DMS153 (cell line): ENCODE measurements at regions not wholly inside any gene's neighbourhood (a gene's known extent, or its start where the extent isn't known, plus 50 kb on each side); places are given as distances from the start of the nearest gene placed in this dataset.

Source experiments
- DNase-seq: peaks from one replicate; lab custom pipeline; 2025; lab: John Stamatoyannopoulos, UW

- DNase-seq = peak; percentile 21
These were observed 409.2 kb upstream of the FGF13 start for GRCh38 chrX:139120760-139121159.

- peak; percentile 35 for DNase-seq
These were observed 402.2 kb upstream of the FGF13 start for GRCh38 chrX:139113708-139114107.

- DNase-seq = no peak
These were observed 400.9 kb upstream of the FGF13 start for GRCh38 chrX:139112432-139112831.

GRCh38 chrX:139106069-139106468 lies 394.6 kb upstream of the FGF13 start:
- DNase-seq = no peak

GRCh38 chrX:139094671-139095592 lies 383.4 kb upstream of the FGF13 start:
- no peak for DNase-seq

- DNase-seq = no peak
These were observed 381.7 kb upstream of the FGF13 start for GRCh38 chrX:139093201-139093600.

GRCh38 chrX:139091878-139092277 lies 380.4 kb upstream of the FGF13 start:
- DNase-seq = no peak

GRCh38 chrX:139091066-139091465 lies 379.5 kb upstream of the FGF13 start:
- no peak for DNase-seq

GRCh38 chrX:139086246-139086645 lies 374.7 kb upstream of the FGF13 start:
- no peak for DNase-seq

- no peak for DNase-seq
These were observed 373.9 kb upstream of the FGF13 start for GRCh38 chrX:139085404-139085803.

GRCh38 chrX:139083191-139083590 lies 371.7 kb upstream of the FGF13 start:
- DNase-seq = no peak

- no peak for DNase-seq
These were observed 370.4 kb upstream of the FGF13 start for GRCh38 chrX:139081965-139082364.

GRCh38 chrX:139079789-139080188 lies 368.3 kb upstream of the FGF13 start:
- no peak for DNase-seq

- no peak for DNase-seq
These were observed 367.3 kb upstream of the FGF13 start for GRCh38 chrX:139078761-139079280.

GRCh38 chrX:139078342-139078741 lies 366.8 kb upstream of the FGF13 start:
- no peak for DNase-seq

GRCh38 chrX:139077281-139078250 lies 366.0 kb upstream of the FGF13 start:
- no peak for DNase-seq

GRCh38 chrX:139063364-139063763 lies 351.8 kb upstream of the FGF13 start:
- no peak for DNase-seq

GRCh38 chrX:139058831-139059495 lies 347.4 kb upstream of the FGF13 start:
- no peak for DNase-seq

GRCh38 chrX:139052461-139052860 lies 340.9 kb upstream of the FGF13 start:
- no peak for DNase-seq

- no peak for DNase-seq
These were observed 337.9 kb upstream of the FGF13 start for GRCh38 chrX:139049465-139049864.

GRCh38 chrX:139044680-139045079 lies 333.2 kb upstream of the FGF13 start:
- no peak for DNase-seq

GRCh38 chrX:139039041-139039440 lies 327.5 kb upstream of the FGF13 start:
- no peak for DNase-seq
